Activated T-cell treated with anti-CD3 and anti-CD28 coated beads, Interleukin-2, amount 50 U/mL, for 72 hours (primary cell): ENCODE measurements at regions not wholly inside any gene's neighbourhood (a gene's known extent, or its start where the extent isn't known, plus 50 kb on each side); places are given as distances from the start of the nearest gene placed in this dataset.
A peak's percentile ranks its signal among the peaks of the same experiment; 100 is the strongest.

ENCODE experiments used
- ATAC-seq, 2 donors: fragments of 150-1000 bp; cut with Tn5 transposase; replicated peaks in 1 of 2; 2 replicates each; pipeline ENCODE4 v1.10.0; 2021; ENCODE audit warnings: moderate library complexity in 2 of 2, mild to moderate bottlenecking in 1 of 2
- DNase-seq, 2 donors: peaks; one replicate each; pipeline ENCODE4 v3.0.0; 2021 to 2022; ENCODE audit warnings: mixed read lengths in 1 of 2
- H3K27ac Mint-ChIP-seq: one replicate; pipeline ENCODE4 v1.8.0; 2022; ENCODE audit warnings: mild to moderate bottlenecking, moderate library complexity, mixed read lengths
- H3K27me3 Mint-ChIP-seq: one replicate; pipeline ENCODE4 v1.8.0; 2022; ENCODE audit warnings: low read depth, mixed read lengths
- H3K36me3 Mint-ChIP-seq, 2 donors: one replicate each; pipeline ENCODE4 v1.8.0; 2022; ENCODE audit warnings: mixed read lengths in 2 of 2, mild to moderate bottlenecking in 1 of 2; ENCODE audit not compliant: insufficient read depth in 2 of 2
- H3K4me1 Mint-ChIP-seq: one replicate; pipeline ENCODE4 v1.8.0; 2022; ENCODE audit warnings: low read depth, mixed read lengths
- H3K4me3 Mint-ChIP-seq, 2 donors: one replicate each; pipeline ENCODE4 v1.8.0; 2022; ENCODE audit warnings: mild to moderate bottlenecking in 2 of 2, mixed read lengths in 2 of 2, moderate library complexity in 2 of 2
- H3K9me3 Mint-ChIP-seq, 2 donors: one replicate each; pipeline ENCODE4 v1.8.0; 2022; ENCODE audit warnings: mixed read lengths in 2 of 2

- H3K4me1 Mint-ChIP-seq: no peaks in the 10 kb centered on the region
- H3K36me3 Mint-ChIP-seq: no peaks in the 10 kb centered on the region
- H3K27me3 Mint-ChIP-seq: peaks cover 6% of the 10 kb centered on the region
- ATAC-seq (no peak), DNase-seq (no peak)
- no peaks in the 10 kb centered on the region for H3K9me3 Mint-ChIP-seq
- no peak overlapping the region for H3K4me3 Mint-ChIP-seq
- no peak overlapping the region for H3K27ac Mint-ChIP-seq
Measured at GRCh38 chr15:62777671-62778070, 264.9 kb upstream of the TPM1 start.

GRCh38 chr15:62779036-62779770 lies 263.3 kb upstream of the TPM1 start:
- Mint-ChIP-seq H3K9me3 (no peaks in the 10 kb centered on the region), H3K4me1 (no peaks in the 10 kb centered on the region), H3K27me3 (peaks cover 6% of the 10 kb centered on the region), H3K36me3 (no peaks in the 10 kb centered on the region), H3K4me3 (no peak overlapping the region), H3K27ac (no peak overlapping the region)
- ATAC-seq (no peak), DNase-seq (no peak)

DNA sequence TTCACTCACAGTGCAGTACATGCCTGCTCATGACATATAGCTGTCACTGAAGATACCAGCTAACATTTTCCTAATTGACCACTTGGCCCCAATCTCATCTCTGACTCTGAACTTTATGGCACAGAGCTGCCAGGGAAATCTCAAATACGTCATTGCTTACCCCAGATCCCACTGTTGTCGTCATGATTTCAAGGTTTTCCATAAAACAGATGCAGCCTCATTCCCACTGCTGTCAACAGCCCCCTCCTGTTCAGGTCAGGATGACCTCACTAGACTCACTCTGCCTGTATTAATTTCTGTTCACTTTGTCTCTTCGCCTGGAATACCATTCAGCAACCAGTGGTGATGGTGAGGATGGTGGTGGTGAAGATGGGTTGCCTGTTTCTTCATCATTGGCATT lies 262.6 kb upstream of the TPM1 start:
- no peak for ATAC-seq

DNA sequence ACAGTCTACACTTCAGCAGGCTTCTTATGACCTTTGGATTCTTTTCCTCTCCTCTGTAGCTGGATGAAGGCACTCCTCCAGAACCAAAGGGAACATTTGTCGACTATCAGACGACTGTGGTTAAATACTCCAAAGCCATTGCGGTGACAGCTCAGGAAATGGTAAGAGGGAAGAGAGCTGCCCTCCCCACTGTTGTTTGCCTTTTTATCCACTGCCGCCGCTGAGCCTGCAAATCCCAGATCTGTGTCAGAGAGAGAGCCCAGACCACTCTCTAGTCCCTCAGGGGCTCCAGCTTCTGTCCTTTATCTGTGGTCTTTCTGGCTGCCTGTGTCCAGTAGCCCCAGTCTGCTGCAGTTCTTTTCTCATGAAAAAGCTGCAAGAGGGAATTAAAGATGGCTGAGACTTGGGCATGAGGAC lies 261.5 kb upstream of the TPM1 start:
- ATAC-seq: no peak
- Mint-ChIP-seq H3K4me1 (no peaks in the 10 kb centered on the region), H3K27ac (no peak overlapping the region)

More for the DNA sequence above, 262.6 kb upstream of the TPM1 start:
- Mint-ChIP-seq H3K4me1 (no peaks in the 10 kb centered on the region), H3K27me3 (peaks cover 6% of the 10 kb centered on the region), H3K27ac (no peak overlapping the region), H3K36me3 (no peaks in the 10 kb centered on the region), H3K9me3 (no peaks in the 10 kb centered on the region), H3K4me3 (no peak overlapping the region)
- DNase-seq: no peak

DNA sequence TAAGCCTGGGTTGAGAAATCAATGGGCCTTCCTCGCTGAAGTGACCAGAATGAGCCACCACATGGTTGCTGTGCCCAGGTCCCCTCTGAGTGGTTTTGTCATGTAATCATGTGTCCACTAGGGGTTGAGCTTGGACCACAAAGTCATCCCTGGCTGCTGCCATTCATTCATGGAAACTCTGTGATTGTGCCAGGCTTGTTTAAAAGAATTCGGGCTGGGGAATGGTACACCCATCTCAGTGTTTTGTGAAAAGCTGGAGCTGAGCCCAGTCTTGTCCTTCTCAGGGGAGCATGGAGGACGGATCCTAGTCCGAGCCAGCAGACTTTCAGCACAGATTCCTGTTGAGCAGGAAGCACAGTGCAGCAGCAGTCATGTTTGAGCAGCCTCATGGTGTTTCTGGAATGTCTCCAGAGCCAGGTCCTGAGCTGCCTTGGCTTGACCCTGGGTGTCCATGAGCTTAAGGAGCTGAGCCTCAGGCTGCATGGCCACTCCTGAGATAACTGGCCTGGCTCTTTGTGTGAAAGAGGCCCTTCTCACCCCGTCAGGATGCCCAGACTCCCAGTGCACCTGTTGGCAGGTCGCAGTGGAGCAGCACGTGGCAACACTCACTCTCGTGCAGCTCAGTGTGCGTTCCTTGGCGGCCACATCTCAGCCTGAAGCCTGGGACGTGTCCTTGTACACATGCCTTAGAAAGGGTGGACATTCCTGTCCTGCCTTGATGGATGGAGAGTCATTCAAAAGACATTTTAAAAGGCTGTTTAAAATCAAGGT lies 260.3 kb upstream of the TPM1 start:
- no peaks in the 10 kb centered on the region for H3K4me1 Mint-ChIP-seq
- no peak overlapping the region for H3K4me3 Mint-ChIP-seq
- DNase-seq (peak in 1 of 2 donors; percentile 2), ATAC-seq (peak; percentile 42 to 44)
- H3K27me3 Mint-ChIP-seq: peaks cover 6% of the 10 kb centered on the region
- H3K27ac Mint-ChIP-seq: no peak overlapping the region
- no peaks in the 10 kb centered on the region for H3K36me3 Mint-ChIP-seq
- H3K9me3 Mint-ChIP-seq: no peaks in the 10 kb centered on the region

More for the DNA sequence above, 261.5 kb upstream of the TPM1 start:
- no peaks in the 10 kb centered on the region for H3K9me3 Mint-ChIP-seq
- H3K27me3 Mint-ChIP-seq: peaks cover 6% of the 10 kb centered on the region
- no peak for DNase-seq
- no peak overlapping the region for H3K4me3 Mint-ChIP-seq
- no peaks in the 10 kb centered on the region for H3K36me3 Mint-ChIP-seq

GRCh38 chr15:62782896-62783295 lies 259.7 kb upstream of the TPM1 start:
- no peaks in the 10 kb centered on the region for H3K36me3 Mint-ChIP-seq
- ATAC-seq (no peak), DNase-seq (no peak)
- H3K27me3 Mint-ChIP-seq: peaks cover 6% of the 10 kb centered on the region
- H3K27ac Mint-ChIP-seq: no peak overlapping the region
- H3K4me3 Mint-ChIP-seq: no peak overlapping the region
- no peaks in the 10 kb centered on the region for H3K4me1 Mint-ChIP-seq
- H3K9me3 Mint-ChIP-seq: no peaks in the 10 kb centered on the region

- no peaks in the 10 kb centered on the region for H3K36me3 Mint-ChIP-seq
- ATAC-seq: no peak
- peaks cover 6% of the 10 kb centered on the region for H3K27me3 Mint-ChIP-seq
- H3K9me3 Mint-ChIP-seq: no peaks in the 10 kb centered on the region
- no peak for DNase-seq
- no peak overlapping the region for H3K27ac Mint-ChIP-seq
- H3K4me1 Mint-ChIP-seq: no peaks in the 10 kb centered on the region
- no peak overlapping the region for H3K4me3 Mint-ChIP-seq
Measured at GRCh38 chr15:62783303-62783957, 259.1 kb upstream of the TPM1 start.

GRCh38 chr15:62785881-62786828 lies 256.4 kb upstream of the TPM1 start:
- peaks cover 8% of the 10 kb centered on the region for H3K27me3 Mint-ChIP-seq
- H3K4me3 Mint-ChIP-seq: no peak overlapping the region
- H3K36me3 Mint-ChIP-seq: no peaks in the 10 kb centered on the region
- H3K9me3 Mint-ChIP-seq: no peaks in the 10 kb centered on the region
- H3K4me1 Mint-ChIP-seq: no peaks in the 10 kb centered on the region
- DNase-seq: no peak
- H3K27ac Mint-ChIP-seq: no peak overlapping the region
- no peak for ATAC-seq

- Mint-ChIP-seq H3K4me3 (no peak overlapping the region), H3K9me3 (no peaks in the 10 kb centered on the region), H3K27ac (no peak overlapping the region), H3K27me3 (peaks cover 8% of the 10 kb centered on the region), H3K36me3 (no peaks in the 10 kb centered on the region), H3K4me1 (no peaks in the 10 kb centered on the region)
- no peak for DNase-seq
- no peak for ATAC-seq
Measured at GRCh38 chr15:62787401-62787800, 255.1 kb upstream of the TPM1 start.

- peaks cover 8% of the 10 kb centered on the region for H3K27me3 Mint-ChIP-seq
- no peak overlapping the region for H3K4me3 Mint-ChIP-seq
- no peak overlapping the region for H3K27ac Mint-ChIP-seq
Measured at GRCh38 chr15:62788224-62788623, 254.3 kb upstream of the TPM1 start.

DNA sequence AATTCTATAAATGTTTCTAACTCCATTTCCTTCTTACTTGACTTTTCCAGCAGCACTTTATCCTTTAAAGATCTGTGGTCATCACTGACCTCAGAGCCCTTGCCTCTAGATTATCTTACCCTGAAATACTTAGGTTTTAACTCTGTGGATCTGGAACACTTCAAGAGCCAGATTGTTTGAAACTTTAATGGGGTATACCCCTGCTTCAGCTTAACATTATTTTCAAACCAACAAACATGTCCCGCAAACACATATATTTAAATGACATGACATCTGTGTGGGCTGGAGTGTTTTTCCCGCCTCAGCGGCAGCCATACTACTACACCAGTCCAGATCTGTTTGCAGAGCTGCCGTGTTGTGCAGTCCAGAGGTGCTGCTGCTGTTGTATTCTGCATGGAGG lies 252.0 kb upstream of the TPM1 start:
- ATAC-seq (no peak), DNase-seq (no peak)
- Mint-ChIP-seq H3K27me3 (peaks cover 8% of the 10 kb centered on the region), H3K4me3 (no peak overlapping the region), H3K9me3 (no peaks in the 10 kb centered on the region), H3K27ac (no peak overlapping the region), H3K4me1 (no peaks in the 10 kb centered on the region), H3K36me3 (no peaks in the 10 kb centered on the region)

More at GRCh38 chr15:62788224-62788623, 254.3 kb upstream of the TPM1 start:
- no peak for DNase-seq
- no peaks in the 10 kb centered on the region for H3K36me3 Mint-ChIP-seq
- no peak for ATAC-seq
- H3K4me1 Mint-ChIP-seq: no peaks in the 10 kb centered on the region
- H3K9me3 Mint-ChIP-seq: no peaks in the 10 kb centered on the region

GRCh38 chr15:62791694-62792093 lies 250.9 kb upstream of the TPM1 start:
- Mint-ChIP-seq H3K27ac (no peak overlapping the region), H3K27me3 (peaks cover 8% of the 10 kb centered on the region), H3K4me1 (no peaks in the 10 kb centered on the region), H3K9me3 (no peaks in the 10 kb centered on the region), H3K36me3 (no peaks in the 10 kb centered on the region), H3K4me3 (no peak overlapping the region)
- no peak for ATAC-seq
- DNase-seq: no peak
